ENCODE measurements at regions not wholly inside any gene's neighbourhood (a gene's known extent, or its start where the extent isn't known, plus 50 kb on each side); places are given as distances from the start of the nearest gene placed in this dataset.

- no peak for DNase-seq (ENCODE audit: low read depth)
- TF ChIP-seq CTCF (conservative IDR thresholded peaks at IDR 0.05; ENCODE audit: low read depth, low read length), result no peak
These were observed 807.2 kb upstream of the NDST4 start for GRCh38 chr4:115920637-115921036.

DNA sequence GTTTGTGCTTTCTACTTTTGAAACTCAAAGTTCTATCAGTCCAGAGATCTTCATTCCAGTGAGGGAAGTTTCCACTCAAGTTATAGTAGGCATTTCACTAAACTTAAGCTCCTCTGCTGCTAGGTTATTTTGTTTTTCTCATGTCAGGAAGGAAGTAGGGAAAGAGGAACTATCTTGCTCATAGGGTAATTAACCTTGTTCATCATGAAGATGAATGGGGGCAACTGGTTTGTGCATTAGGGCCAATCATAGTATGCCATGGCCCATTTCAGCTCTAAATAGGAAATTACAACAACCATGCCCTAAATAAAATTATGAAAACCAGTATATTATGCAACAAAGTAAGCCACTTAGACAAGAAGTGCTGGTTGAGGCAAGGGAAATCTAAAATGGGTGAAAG is 804.7 kb upstream of the NDST4 start:
- DNase-seq (ENCODE audit: low read depth), result no peak
- H3K4me3 ChIP-seq (ENCODE audit: low read depth, low read length), result no peak overlapping the region
- TF ChIP-seq CTCF (conservative IDR thresholded peaks at IDR 0.05; ENCODE audit: low read depth, low read length), result no peak

More at GRCh38 chr4:115920637-115921036, 807.2 kb upstream of the NDST4 start:
- H3K4me3 ChIP-seq (ENCODE audit: low read depth, low read length), result no peak overlapping the region

DNA sequence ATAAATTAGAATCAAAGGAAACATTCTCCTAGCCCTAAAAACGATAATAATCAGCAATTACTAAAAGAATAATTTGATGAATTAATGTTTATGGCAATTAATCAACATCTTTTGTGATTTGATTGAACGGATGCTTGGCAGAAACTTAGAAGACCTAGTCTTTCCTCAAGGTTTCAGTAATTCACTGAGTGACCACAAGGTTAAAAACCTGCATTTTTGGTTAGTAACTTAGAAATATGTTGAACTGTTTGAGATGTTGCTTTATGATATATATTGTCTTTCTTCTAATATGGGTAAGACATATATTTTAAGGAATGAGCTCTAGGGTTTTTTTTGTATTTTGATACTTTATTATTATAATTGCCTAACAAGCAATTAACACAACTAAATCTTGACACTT is 793.0 kb upstream of the NDST4 start:
- no peak for TF ChIP-seq CTCF (conservative IDR thresholded peaks at IDR 0.05; ENCODE audit: low read depth, low read length)
- H3K4me3 ChIP-seq (ENCODE audit: low read depth, low read length), result no peak overlapping the region
- no peak for DNase-seq (ENCODE audit: low read depth)

DNA sequence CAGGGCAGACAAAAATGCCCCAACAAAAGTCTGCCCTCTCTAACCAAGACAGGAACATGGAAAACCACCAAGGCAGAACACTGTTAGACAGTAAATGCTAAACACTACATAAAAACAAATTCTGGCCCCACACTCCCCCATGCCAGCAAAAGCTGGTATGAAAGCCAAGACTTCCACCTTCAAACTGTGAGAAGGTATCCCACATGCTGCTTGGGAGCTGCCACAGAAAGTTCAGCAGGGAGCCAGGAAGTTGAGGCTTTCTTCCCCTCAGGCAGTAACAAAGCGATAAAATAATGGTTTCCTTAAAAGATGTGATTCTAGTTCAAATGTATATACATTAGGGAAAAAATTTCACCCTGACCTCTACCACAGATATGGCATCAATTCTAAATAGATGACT is 770.4 kb upstream of the NDST4 start:
- no peak overlapping the region for H3K4me3 ChIP-seq (ENCODE audit: low read depth, low read length)
- TF ChIP-seq CTCF (conservative IDR thresholded peaks at IDR 0.05; ENCODE audit: low read depth, low read length), result no peak
- no peak for DNase-seq (ENCODE audit: low read depth)

- no peak for DNase-seq (ENCODE audit: low read depth)
- no peak overlapping the region for H3K4me3 ChIP-seq (ENCODE audit: low read depth, low read length)
- TF ChIP-seq CTCF (conservative IDR thresholded peaks at IDR 0.05; ENCODE audit: low read depth, low read length), result no peak
These were observed 769.8 kb upstream of the NDST4 start for GRCh38 chr4:115883231-115883630.

- no peak for DNase-seq (ENCODE audit: low read depth)
These were observed 759.6 kb upstream of the NDST4 start for GRCh38 chr4:115873048-115873447.

More at GRCh38 chr4:115873048-115873447, 759.6 kb upstream of the NDST4 start:
- TF ChIP-seq CTCF (conservative IDR thresholded peaks at IDR 0.05; ENCODE audit: low read depth, low read length), result no peak
- no peak overlapping the region for H3K4me3 ChIP-seq (ENCODE audit: low read depth, low read length)
